ENCODE measurements at regions not wholly inside any gene's neighbourhood (a gene's known extent, or its start where the extent isn't known, plus 50 kb on each side); places are given as distances from the start of the nearest gene placed in this dataset.
A peak's percentile ranks its signal among the peaks of the same experiment; 100 is the strongest.

- peak; percentile 27 for DNase-seq (ENCODE audit: low read depth)
- TF ChIP-seq CTCF (conservative IDR thresholded peaks at IDR 0.05; ENCODE audit: control insufficient read depth, insufficient read depth, low read depth, low read length), result no peak
Observed at GRCh38 chr3:74267131-74267530, 347.3 kb downstream of the CNTN3 start.

GRCh38 chr3:74265069-74265468 is 349.4 kb downstream of the CNTN3 start:
- TF ChIP-seq CTCF (conservative IDR thresholded peaks at IDR 0.05; ENCODE audit: control insufficient read depth, insufficient read depth, low read depth, low read length), result no peak
- no peak overlapping the region for H3K4me3 ChIP-seq (ENCODE audit: control insufficient read depth, low read depth, low read length)
- no peak for DNase-seq (ENCODE audit: low read depth)

More at GRCh38 chr3:74267131-74267530, 347.3 kb downstream of the CNTN3 start:
- no peak overlapping the region for H3K4me3 ChIP-seq (ENCODE audit: control insufficient read depth, low read depth, low read length)

- no peak for TF ChIP-seq CTCF (conservative IDR thresholded peaks at IDR 0.05; ENCODE audit: control insufficient read depth, insufficient read depth, low read depth, low read length)
- H3K4me3 ChIP-seq (ENCODE audit: control insufficient read depth, low read depth, low read length), result no peak overlapping the region
- DNase-seq (ENCODE audit: low read depth), result peak; percentile 44
Observed at GRCh38 chr3:74263031-74263430, 351.4 kb downstream of the CNTN3 start.

- DNase-seq (ENCODE audit: low read depth), result no peak
- H3K4me3 ChIP-seq (ENCODE audit: control insufficient read depth, low read depth, low read length), result no peak overlapping the region
- no peak for TF ChIP-seq CTCF (conservative IDR thresholded peaks at IDR 0.05; ENCODE audit: control insufficient read depth, insufficient read depth, low read depth, low read length)
Observed at GRCh38 chr3:74233091-74233490, 381.4 kb downstream of the CNTN3 start.

- H3K4me3 ChIP-seq (ENCODE audit: control insufficient read depth, low read depth, low read length), result no peak overlapping the region
- DNase-seq (ENCODE audit: low read depth), result no peak
- TF ChIP-seq CTCF (conservative IDR thresholded peaks at IDR 0.05; ENCODE audit: control insufficient read depth, insufficient read depth, low read depth, low read length), result no peak
Observed at GRCh38 chr3:74217467-74217866, 397.0 kb downstream of the CNTN3 start.

- DNase-seq (ENCODE audit: low read depth), result peak; percentile 13
- H3K4me3 ChIP-seq (ENCODE audit: control insufficient read depth, low read depth, low read length), result no peak overlapping the region
- TF ChIP-seq CTCF (conservative IDR thresholded peaks at IDR 0.05; ENCODE audit: control insufficient read depth, insufficient read depth, low read depth, low read length), result no peak
Observed at GRCh38 chr3:74214286-74214685, 400.2 kb downstream of the CNTN3 start.

- no peak overlapping the region for H3K4me3 ChIP-seq (ENCODE audit: control insufficient read depth, low read depth, low read length)
- no peak for TF ChIP-seq CTCF (conservative IDR thresholded peaks at IDR 0.05; ENCODE audit: control insufficient read depth, insufficient read depth, low read depth, low read length)
- no peak for DNase-seq (ENCODE audit: low read depth)
Observed at GRCh38 chr3:74210739-74211138, 403.7 kb downstream of the CNTN3 start.
